CD4-positive, alpha-beta memory T cell (primary cell): ENCODE measurements at regions not wholly inside any gene's neighbourhood (a gene's known extent, or its start where the extent isn't known, plus 50 kb on each side); places are given as distances from the start of the nearest gene placed in this dataset.
A peak's percentile ranks its signal among the peaks of the same experiment; 100 is the strongest.
"Not testable (repeated sequence)": the region's sequence is repeated elsewhere in the genome, so short reads cannot be mapped to it uniquely, and the experiment has no call there.

Experiments used
- CTCF ChIA-PET: fragments of 350-600 bp; sonication (Branson Sonifier 250); formaldehyde crosslinking; loops from one replicate; lab custom pipeline; 2021; ENCODE audit warnings: inconsistent platforms; ENCODE audit not compliant: partially characterized antibody; lab: Charles Lee
- POLR2A ChIA-PET: fragments of 350-600 bp; sonication (Branson Sonifier 250); formaldehyde crosslinking; loops from one replicate; lab custom pipeline; 2021; ENCODE audit not compliant: partially characterized antibody; lab: Charles Lee
- DNase-seq, 5 donors: peaks; one replicate each; pipeline versions ENCODE4 v3.0.0 to v3.0.0-alpha.2; 2020 to 2022; ENCODE audit warnings: mixed read lengths in 1 of 5
- H3K27ac ChIP-seq: one replicate; pipeline ENCODE4 v1.7.0; 2013; ENCODE audit warnings: low read depth, low read length
- H3K27me3 ChIP-seq: 2 replicates; pipeline ENCODE4 v1.7.0; 2013; ENCODE audit warnings: mild to moderate bottlenecking, low read length, moderate library complexity; ENCODE audit not compliant: insufficient read depth
- H3K36me3 ChIP-seq: 2 replicates; pipeline ENCODE4 v1.7.0; 2013; ENCODE audit warnings: mild to moderate bottlenecking, low read length, moderate library complexity; ENCODE audit not compliant: insufficient read depth
- H3K4me1 ChIP-seq: 2 replicates; pipeline ENCODE4 v1.7.0; 2013; ENCODE audit warnings: mild to moderate bottlenecking, low read length, moderate library complexity; ENCODE audit not compliant: insufficient read depth
- H3K4me3 ChIP-seq, 2 donors: one replicate each; pipeline ENCODE4 v1.7.0; 2013; ENCODE audit warnings: low read length in 2 of 2, mild to moderate bottlenecking in 1 of 2
- H3K9me3 ChIP-seq, 2 donors: one replicate each; pipeline ENCODE4 v1.7.0; 2013; ENCODE audit warnings: low read length in 2 of 2, control low read depth in 1 of 2; ENCODE audit not compliant: control insufficient read depth in 1 of 2
- H3K27ac Mint-ChIP-seq, 7 donors: one replicate each; pipeline ENCODE4 v1.8.0; 2020 to 2021; ENCODE audit warnings: mixed read lengths in 7 of 7, mild to moderate bottlenecking in 6 of 7, inconsistent platforms in 3 of 7, moderate library complexity in 3 of 7
- H3K27me3 Mint-ChIP-seq, 2 donors: one replicate each; pipeline ENCODE4 v1.8.0; 2020 to 2021; ENCODE audit warnings: mixed read lengths in 2 of 2
- H3K36me3 Mint-ChIP-seq, 2 donors: one replicate each; pipeline ENCODE4 v1.8.0; 2020 to 2021; ENCODE audit warnings: mixed read lengths in 2 of 2, inconsistent platforms in 1 of 2, mild to moderate bottlenecking in 1 of 2
- H3K4me1 Mint-ChIP-seq, 4 donors: one replicate each; pipeline ENCODE4 v1.8.0; 2020 to 2021; ENCODE audit warnings: mixed read lengths in 4 of 4, mild to moderate bottlenecking in 1 of 4
- H3K4me3 Mint-ChIP-seq, 8 donors: one replicate each; pipeline ENCODE4 v1.8.0; 2020 to 2021; ENCODE audit warnings: mixed read lengths in 8 of 8, mild to moderate bottlenecking in 7 of 8, moderate library complexity in 6 of 8, inconsistent platforms in 3 of 8
- H3K9me3 Mint-ChIP-seq, 8 donors: one replicate each; pipeline ENCODE4 v1.8.0; 2020 to 2021; ENCODE audit warnings: mixed read lengths in 8 of 8, mild to moderate bottlenecking in 5 of 8, inconsistent platforms in 3 of 8, moderate library complexity in 1 of 8
- intact Hi-C: fragments of 100-400 bp; cut with micrococcal nuclease; formaldehyde crosslinking; loops from one replicate; pipeline ENCODE4 v1.15.1; 2023

DNA sequence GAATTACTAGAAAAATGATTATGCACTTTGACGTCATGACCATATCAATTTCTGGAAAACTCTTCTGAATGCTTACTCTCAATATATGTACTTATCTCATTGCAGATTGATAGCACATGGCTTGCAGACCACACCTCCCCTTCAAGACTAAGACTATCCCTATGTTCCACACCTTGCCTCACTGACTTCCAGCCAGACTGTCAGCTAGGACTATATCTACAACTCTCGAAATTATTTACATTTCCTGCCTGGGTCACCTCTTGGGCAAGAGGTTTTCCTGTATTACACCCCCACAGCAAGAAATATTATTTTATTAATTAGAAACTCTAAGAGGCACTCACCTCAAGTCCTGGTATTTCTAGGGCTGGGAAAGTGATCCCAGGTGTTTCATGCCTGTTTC, 236.6 kb downstream of the CYRIA start:
- POLR2A ChIA-PET = no interaction called here

GRCh38 chr2:16425462-16426336, 239.9 kb downstream of the CYRIA start:
- no peak for DNase-seq
- Histone ChIP-seq H3K4me3 (no peak overlapping the region), H3K27me3 (no peaks in the 10 kb centered on the region), H3K9me3 (no peaks in the 10 kb centered on the region), H3K4me1 (no peaks in the 10 kb centered on the region), H3K27ac (no peak overlapping the region), H3K36me3 (no peaks in the 10 kb centered on the region)
- POLR2A ChIA-PET = no interaction called here
- CTCF ChIA-PET = interaction anchor here (0.7 to 0.9 kb wide), 2 partner anchors 9 kb away, joined by 3 to 4 read pairs; no protein-coding TSS in a partner anchor
- Mint-ChIP-seq H3K9me3 (peaks cover 0 to 2% (median 0%) of the 10 kb centered on the region in 8 donors), H3K4me1 (no peaks in the 10 kb centered on the region), H3K36me3 (no peaks in the 10 kb centered on the region), H3K27me3 (peaks cover 0 to under 1% of the 10 kb centered on the region in 2 donors), H3K4me3 (no peak overlapping the region), H3K27ac (no peak overlapping the region)
- intact Hi-C loops = no loop called here

More for the DNA sequence above, 236.6 kb downstream of the CYRIA start:
- no peaks in the 10 kb centered on the region for H3K36me3 ChIP-seq
- H3K27me3 ChIP-seq = no peaks in the 10 kb centered on the region
- no peaks in the 10 kb centered on the region for H3K9me3 ChIP-seq
- no peaks in the 10 kb centered on the region for H3K36me3 Mint-ChIP-seq
- intact Hi-C loops = no loop called here
- H3K4me3 Mint-ChIP-seq = no peak overlapping the region
- H3K27ac Mint-ChIP-seq = no peak overlapping the region
- H3K27ac ChIP-seq = no peak overlapping the region
- CTCF ChIA-PET = no interaction called here
- no peak overlapping the region for H3K4me3 ChIP-seq
- peaks cover 0 to 5% of the 10 kb centered on the region in 2 donors for H3K27me3 Mint-ChIP-seq
- H3K4me1 ChIP-seq = no peaks in the 10 kb centered on the region
- H3K9me3 Mint-ChIP-seq = peaks cover 0 to 2% (median 0%) of the 10 kb centered on the region in 8 donors
- no peak for DNase-seq
- H3K4me1 Mint-ChIP-seq = no peaks in the 10 kb centered on the region

DNA sequence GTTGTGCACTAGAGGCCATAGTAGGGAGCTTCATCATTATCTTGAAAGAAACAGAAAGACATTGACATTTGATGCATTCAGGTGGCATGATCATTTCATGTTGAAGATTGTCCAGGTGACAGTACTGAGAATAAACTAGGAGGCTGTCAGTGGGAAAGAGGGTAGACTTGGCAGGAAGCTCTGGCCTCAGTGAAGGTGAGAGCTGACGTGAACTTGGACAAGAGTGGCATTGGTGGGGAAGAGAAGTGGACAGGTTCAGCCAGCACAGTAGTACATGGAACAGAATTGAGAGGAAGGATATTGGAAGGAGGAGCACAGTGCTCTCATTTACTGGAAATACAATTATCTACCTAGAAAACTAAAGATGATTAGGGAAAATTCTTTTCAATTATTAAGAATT, 245.2 kb downstream of the CYRIA start:
- Histone ChIP-seq H3K27me3 (no peaks in the 10 kb centered on the region), H3K36me3 (no peaks in the 10 kb centered on the region), H3K27ac (no peak overlapping the region), H3K4me1 (no peaks in the 10 kb centered on the region), H3K4me3 (no peak overlapping the region), H3K9me3 (no peaks in the 10 kb centered on the region)
- CTCF ChIA-PET = no interaction called here
- H3K9me3 Mint-ChIP-seq = peaks cover 0 to 4% (median 1%) of the 10 kb centered on the region in 8 donors
- intact Hi-C loops = no loop called here
- no peaks in the 10 kb centered on the region for H3K27me3 Mint-ChIP-seq
- POLR2A ChIA-PET = no interaction called here
- no peak for DNase-seq
- no peak overlapping the region for H3K27ac Mint-ChIP-seq
- H3K4me1 Mint-ChIP-seq = no peaks in the 10 kb centered on the region
- H3K36me3 Mint-ChIP-seq = no peaks in the 10 kb centered on the region
- no peak overlapping the region for H3K4me3 Mint-ChIP-seq

DNA sequence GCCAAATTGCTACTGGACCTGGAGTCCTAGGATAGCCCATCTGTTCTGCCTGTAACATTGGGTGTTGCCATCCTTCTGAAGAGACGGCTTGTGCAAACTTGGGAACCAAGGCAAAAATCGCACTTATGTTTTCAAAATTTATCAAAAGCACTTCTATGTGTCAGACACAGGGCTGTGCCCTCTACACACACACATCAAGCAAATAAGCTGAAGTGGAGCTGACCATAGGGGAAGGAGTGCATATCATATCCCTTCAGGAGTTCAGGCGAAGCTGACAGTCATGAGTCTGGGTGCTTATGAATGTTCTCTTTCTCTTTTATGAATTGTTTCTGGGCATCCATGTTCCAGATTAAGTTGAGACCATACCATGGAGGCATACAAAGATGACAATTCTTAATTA, 247.9 kb downstream of the CYRIA start:
- no peak overlapping the region for H3K4me3 Mint-ChIP-seq
- no peak overlapping the region for H3K4me3 ChIP-seq
- no peaks in the 10 kb centered on the region for H3K27me3 ChIP-seq
- H3K27me3 Mint-ChIP-seq = peaks cover 0 to 2% of the 10 kb centered on the region in 2 donors
- peaks cover 0 to 7% (median 3%) of the 10 kb centered on the region in 8 donors for H3K9me3 Mint-ChIP-seq
- no peaks in the 10 kb centered on the region for H3K36me3 Mint-ChIP-seq
- ChIA-PET POLR2A (no interaction called here), CTCF (no interaction called here)
- H3K27ac ChIP-seq = no peak overlapping the region
- intact Hi-C loops = no loop called here
- H3K9me3 ChIP-seq = no peaks in the 10 kb centered on the region
- H3K36me3 ChIP-seq = no peaks in the 10 kb centered on the region
- H3K4me1 Mint-ChIP-seq = no peaks in the 10 kb centered on the region
- no peak for DNase-seq
- no peak overlapping the region for H3K27ac Mint-ChIP-seq
- H3K4me1 ChIP-seq = no peaks in the 10 kb centered on the region

- intact Hi-C loops = no loop called here
- ChIA-PET CTCF (interaction anchor here (0.9 to 1.4 kb wide), 2 partner anchors 8 to 10 kb away, joined by 3 to 4 read pairs; no protein-coding TSS in a partner anchor), POLR2A (no interaction called here)
- H3K4me3 Mint-ChIP-seq = no peak overlapping the region
- no peaks in the 10 kb centered on the region for H3K4me1 ChIP-seq
- H3K36me3 Mint-ChIP-seq = no peaks in the 10 kb centered on the region
- no peaks in the 10 kb centered on the region for H3K36me3 ChIP-seq
- H3K4me1 Mint-ChIP-seq = no peaks in the 10 kb centered on the region
- no peak for DNase-seq
- H3K27me3 Mint-ChIP-seq = peaks cover 0 to 2% of the 10 kb centered on the region in 2 donors
- H3K27ac ChIP-seq = no peak overlapping the region
- no peak overlapping the region for H3K4me3 ChIP-seq
- no peaks in the 10 kb centered on the region for H3K27me3 ChIP-seq
- H3K9me3 ChIP-seq = no peaks in the 10 kb centered on the region
- H3K9me3 Mint-ChIP-seq = peaks cover 2 to 7% (median 3%) of the 10 kb centered on the region in 8 donors
- H3K27ac Mint-ChIP-seq = no peak overlapping the region
Observed at GRCh38 chr2:16416651-16417050, 249.0 kb downstream of the CYRIA start.

DNA sequence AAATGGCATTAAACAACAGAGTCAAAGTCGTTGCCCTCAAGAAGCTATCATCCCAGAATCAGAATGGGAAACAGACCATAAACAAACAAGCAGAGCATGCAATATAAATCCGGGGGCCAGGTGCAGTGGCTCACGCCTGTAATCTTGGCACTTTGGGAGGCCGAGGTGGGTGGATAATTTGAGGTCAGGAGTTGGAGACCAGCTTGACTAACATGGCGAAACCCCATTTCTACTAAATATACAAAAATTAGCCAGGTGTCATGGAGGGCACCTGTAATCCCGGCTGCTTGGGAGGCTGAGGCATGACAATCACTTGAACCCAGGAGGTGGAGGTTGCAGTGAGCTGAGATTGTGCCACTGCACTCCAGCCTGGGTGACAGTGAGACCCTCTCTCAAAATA, 249.8 kb downstream of the CYRIA start:
- H3K27ac ChIP-seq, H3K4me3 Mint-ChIP-seq, DNase-seq, H3K4me3 ChIP-seq, H3K27me3 ChIP-seq, H3K9me3 Mint-ChIP-seq, H3K4me1 ChIP-seq, POLR2A ChIA-PET, H3K36me3 Mint-ChIP-seq, H3K27me3 Mint-ChIP-seq, intact Hi-C loops, H3K36me3 ChIP-seq, H3K4me1 Mint-ChIP-seq, H3K9me3 ChIP-seq: not testable (repeated sequence)
- CTCF ChIA-PET = interaction anchor here (1.4 kb wide), 1 partner anchor 9 kb away, joined by 4 read pairs; no protein-coding TSS in a partner anchor
- peak overlapping the region in 1 of 7 donors; percentile 22 for H3K27ac Mint-ChIP-seq

GRCh38 chr2:16413947-16414346, 251.7 kb downstream of the CYRIA start:
- H3K27me3 Mint-ChIP-seq = peaks cover 2 to 3% of the 10 kb centered on the region in 2 donors
- H3K27me3 ChIP-seq = no peaks in the 10 kb centered on the region
- DNase-seq = no peak
- peaks cover 2 to 10% (median 5%) of the 10 kb centered on the region in 8 donors for H3K9me3 Mint-ChIP-seq
- POLR2A ChIA-PET = no interaction called here
- no peaks in the 10 kb centered on the region for H3K4me1 Mint-ChIP-seq
- no peaks in the 10 kb centered on the region for H3K36me3 Mint-ChIP-seq
- H3K27ac ChIP-seq = no peak overlapping the region
- H3K27ac Mint-ChIP-seq = no peak overlapping the region
- no peak overlapping the region for H3K4me3 ChIP-seq
- intact Hi-C loops = no loop called here
- H3K9me3 ChIP-seq = no peaks in the 10 kb centered on the region
- CTCF ChIA-PET = no interaction called here
- H3K4me1 ChIP-seq = no peaks in the 10 kb centered on the region
- H3K4me3 Mint-ChIP-seq = no peak overlapping the region
- no peaks in the 10 kb centered on the region for H3K36me3 ChIP-seq
